Hematopoietic multipotent progenitor cell treated with erythropoietin and hydrocortisone succinate and interleukin-3 and kit ligand, for 8 days (in vitro differentiated cells): ENCODE measurements at regions not wholly inside any gene's neighbourhood (a gene's known extent, or its start where the extent isn't known, plus 50 kb on each side); places are given as distances from the start of the nearest gene placed in this dataset.

Source experiments
- DNase-seq: peaks from one replicate; pipeline ENCODE4 v3.0.0-alpha.2; 2015

- DNase-seq: no peak
Measured at GRCh38 chr12:76216585-76217472, 131.4 kb downstream of the BBS10 start.

- no peak for DNase-seq
Measured at GRCh38 chr12:76208129-76208528, 123.6 kb upstream of the NAP1L1 start.

GRCh38 chr12:76206677-76207072, 122.2 kb upstream of the NAP1L1 start:
- no peak for DNase-seq

GRCh38 chr12:76206039-76206676, 121.7 kb upstream of the NAP1L1 start:
- no peak for DNase-seq

DNA sequence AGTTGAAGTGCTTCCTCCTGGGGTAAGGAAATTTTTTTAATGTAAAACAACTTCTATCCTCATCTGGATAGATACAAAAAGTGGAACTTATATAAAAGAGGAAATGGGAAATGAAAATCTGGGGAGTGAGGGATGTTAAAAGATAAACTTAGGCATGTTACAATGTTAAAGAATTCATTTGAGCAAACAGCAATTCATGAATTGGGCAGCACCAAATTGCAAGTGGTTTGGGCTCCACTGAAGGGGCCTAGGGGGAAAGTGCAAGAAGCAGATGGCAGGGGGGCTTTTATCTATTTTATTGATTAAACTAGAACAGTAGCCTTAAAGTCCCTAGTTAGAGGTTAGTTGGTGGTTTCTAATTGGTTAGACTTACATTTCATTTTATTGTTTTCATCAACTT, 118.1 kb upstream of the NAP1L1 start:
- no peak for DNase-seq

- no peak for DNase-seq
Measured at GRCh38 chr12:76201758-76202157, 117.3 kb upstream of the NAP1L1 start.

GRCh38 chr12:76201316-76201715, 116.8 kb upstream of the NAP1L1 start:
- no peak for DNase-seq

- no peak for DNase-seq
Measured at GRCh38 chr12:76199808-76200207, 115.3 kb upstream of the NAP1L1 start.

DNA sequence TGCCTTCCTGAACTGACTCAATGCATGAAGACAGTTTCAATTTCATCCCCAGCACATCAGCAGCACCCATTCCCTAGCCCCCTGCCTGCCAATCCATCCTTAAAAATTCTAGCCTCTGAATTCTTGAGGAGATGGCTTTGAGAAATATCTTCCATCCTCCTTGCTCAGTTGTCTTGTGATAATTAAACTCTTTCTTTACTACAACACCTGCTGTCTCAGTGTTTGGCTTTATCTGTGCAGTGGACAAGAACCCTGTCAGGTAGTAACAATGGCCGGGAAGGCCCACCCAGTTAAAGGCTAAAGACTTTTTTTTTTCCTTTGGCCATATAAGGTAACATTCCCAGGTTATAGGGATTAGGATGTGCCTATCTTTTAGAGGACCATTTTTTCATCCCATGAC, 114.4 kb upstream of the NAP1L1 start:
- DNase-seq: no peak

GRCh38 chr12:76197283-76197682, 112.8 kb upstream of the NAP1L1 start:
- DNase-seq: no peak

- DNase-seq: no peak
Measured at GRCh38 chr12:76195920-76196319, 111.4 kb upstream of the NAP1L1 start.

DNA sequence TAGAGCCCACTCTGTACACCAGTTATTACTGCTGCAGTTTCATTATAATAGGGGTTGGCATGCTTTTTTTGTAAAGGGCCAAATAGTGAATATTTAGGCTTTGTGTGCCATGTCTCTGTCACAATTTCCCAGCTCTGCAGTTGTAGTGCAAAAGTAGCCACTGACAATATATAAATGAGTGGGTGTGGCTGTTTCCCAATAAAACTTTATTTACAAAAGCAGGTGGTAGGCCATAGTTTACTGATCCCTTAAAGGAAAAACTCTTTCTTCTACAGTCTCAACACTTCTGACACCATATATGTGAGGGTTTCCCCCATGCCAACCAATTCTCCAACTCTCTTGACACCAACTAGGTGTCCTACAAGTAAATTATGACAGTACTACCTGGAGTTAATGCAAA, 110.2 kb upstream of the NAP1L1 start:
- no peak for DNase-seq

- no peak for DNase-seq
Measured at GRCh38 chr12:76193961-76194360, 109.5 kb upstream of the NAP1L1 start.

- no peak for DNase-seq
Measured at GRCh38 chr12:76192416-76192815, 107.9 kb upstream of the NAP1L1 start.

GRCh38 chr12:76190299-76190698, 105.8 kb upstream of the NAP1L1 start:
- no peak for DNase-seq

- no peak for DNase-seq
Measured at GRCh38 chr12:76189851-76190250, 105.4 kb upstream of the NAP1L1 start.

GRCh38 chr12:76187177-76187576, 102.7 kb upstream of the NAP1L1 start:
- no peak for DNase-seq

DNA sequence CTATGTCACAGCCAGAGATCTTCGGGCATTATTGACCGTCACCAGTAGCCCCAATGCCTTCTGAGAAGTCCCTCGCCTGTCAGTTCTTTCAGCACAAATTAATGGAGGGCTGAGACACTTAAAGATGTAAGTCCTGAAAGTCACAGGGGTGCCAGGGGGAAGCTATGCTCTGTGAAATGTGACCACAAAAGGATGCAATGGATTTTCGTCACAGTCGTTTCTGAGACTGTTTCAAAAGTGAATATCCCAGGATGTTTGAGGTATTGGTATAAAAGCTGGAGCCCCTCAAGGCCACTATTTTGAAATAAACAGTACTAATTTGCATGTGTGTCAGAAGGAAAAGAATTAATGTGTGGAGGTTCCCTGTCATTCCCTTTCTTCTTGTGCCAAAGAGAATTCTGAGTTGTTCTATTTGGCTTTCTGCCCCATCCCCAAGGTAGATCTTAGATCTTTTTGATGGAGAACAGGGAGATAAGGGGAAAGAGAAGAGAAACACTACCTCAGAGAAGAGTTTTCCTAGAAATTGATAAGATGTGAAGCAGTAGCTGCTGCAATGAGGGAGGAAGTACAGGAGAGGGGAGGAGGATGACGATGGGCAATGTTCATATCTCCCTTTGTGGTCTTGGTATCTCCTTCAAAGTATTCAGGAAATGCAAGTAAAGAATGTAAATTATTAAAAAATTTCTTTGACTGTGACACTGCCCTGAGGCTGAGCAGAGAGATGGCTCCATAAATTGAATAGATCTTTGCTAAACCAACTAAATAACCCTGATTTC, 101.8 kb upstream of the NAP1L1 start:
- DNase-seq: peak; percentile 3

GRCh38 chr12:76183459-76184186, 99.1 kb upstream of the NAP1L1 start:
- DNase-seq: no peak

DNA sequence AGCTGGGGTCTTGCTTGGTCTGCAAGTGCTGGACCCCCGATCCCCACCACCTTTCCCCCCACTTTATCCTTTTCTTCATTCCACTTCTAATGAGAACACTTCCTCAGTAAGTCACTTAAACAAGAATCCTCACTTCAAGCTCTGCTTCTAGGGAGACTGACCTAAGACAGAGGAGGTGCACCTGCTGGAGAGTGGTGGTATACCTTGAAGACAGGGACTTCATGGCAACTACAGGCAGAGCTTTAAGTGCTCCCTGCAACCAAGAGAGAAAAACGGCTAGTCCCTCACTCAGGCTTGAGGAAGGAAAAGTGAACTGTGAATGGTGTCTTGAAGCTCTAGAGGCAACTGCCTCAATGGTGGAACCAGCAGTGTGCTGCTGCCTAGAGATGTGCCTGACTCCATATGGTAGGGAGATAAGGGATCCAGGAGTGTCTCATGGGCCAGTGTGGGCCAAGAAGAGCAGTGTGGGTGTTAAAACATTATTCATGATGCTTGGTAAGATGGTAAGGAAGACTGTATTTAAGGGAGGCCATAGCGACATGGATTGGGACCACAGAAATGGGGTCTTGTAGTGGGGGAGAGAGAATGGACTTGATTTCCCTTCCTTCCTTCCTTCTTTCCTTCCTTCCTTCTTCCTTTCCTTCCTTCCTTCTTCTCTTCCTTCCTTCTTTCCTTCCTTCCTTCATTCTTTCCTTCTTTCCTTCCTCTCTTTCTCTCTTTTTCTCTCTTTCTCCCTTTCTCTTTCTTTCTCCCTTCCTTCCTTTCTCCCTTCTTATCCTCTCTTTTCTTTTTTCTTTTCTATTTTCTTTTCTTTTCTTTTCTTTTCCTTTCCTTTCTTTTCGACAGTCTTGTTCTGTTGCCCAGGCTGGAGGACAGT, 96.2 kb upstream of the NAP1L1 start:
- no peak for DNase-seq

- DNase-seq: no peak
Measured at GRCh38 chr12:76178452-76178851, 94.0 kb upstream of the NAP1L1 start.

GRCh38 chr12:76177821-76178220, 93.3 kb upstream of the NAP1L1 start:
- DNase-seq: no peak
